Gastrocnemius medialis (tissue), 4 donors: ENCODE measurements at regions not wholly inside any gene's neighbourhood (a gene's known extent, or its start where the extent isn't known, plus 50 kb on each side); places are given as distances from the start of the nearest gene placed in this dataset.
"Not testable (repeated sequence)": the region's sequence is repeated elsewhere in the genome, so short reads cannot be mapped to it uniquely, and the experiment has no call there.

Source experiments
- ATAC-seq, 2 donors: fragments of 150-250 bp; one replicate each; pipeline ENCODE4 v1.9.1; 2016
- DNase-seq, 2 donors: peaks; one replicate each; pipeline ENCODE4 v3.0.0-alpha.2; 2019
- H3K27ac ChIP-seq, 4 donors: fragments of 200-600 bp; sonication (generic); 1 replicate in 1 of 4; 2 replicates in 3 of 4; pipeline ENCODE4 v1.5.1; 2016 to 2018; ENCODE audit warnings: mild to moderate bottlenecking in 2 of 4, moderate library complexity in 1 of 4
- H3K27me3 ChIP-seq, 3 donors: fragments of 200-600 bp; sonication (generic) in 2 of 3; 1 replicate in 1 of 3; 2 replicates in 2 of 3; pipeline versions ENCODE4 v1.5.1 to v1.6.0; 2016 to 2019; ENCODE audit warnings: mild to moderate bottlenecking in 1 of 3, moderate library complexity in 1 of 3
- H3K36me3 ChIP-seq, 2 donors: fragments of 200-600 bp; sonication (generic) in 1 of 2; one replicate each; pipeline ENCODE4 v1.5.1; 2017 to 2018
- H3K4me1 ChIP-seq, 2 donors: fragments of 200-600 bp; sonication (generic) in 1 of 2; one replicate each; pipeline ENCODE4 v1.5.1; 2016 to 2017; ENCODE audit warnings: mild to moderate bottlenecking in 2 of 2
- H3K4me3 ChIP-seq, 4 donors: fragments of 200-600 bp; sonication (generic) in 3 of 4; 1 replicate in 1 of 4; 2 replicates in 3 of 4; pipeline ENCODE4 v1.5.1; 2016 to 2019; ENCODE audit warnings: mild to moderate bottlenecking in 2 of 4
- H3K9me3 ChIP-seq, 3 donors: fragments of 200-600 bp; sonication (generic) in 2 of 3; 1 replicate in 1 of 3; 2 replicates in 2 of 3; pipeline ENCODE4 v1.5.1; 2016 to 2019
- CTCF ChIP-seq, 5 experiments: fragments of 450-650 bp in 3 of 5; fragments of 200-600 bp in 2 of 5; sonication (generic) in 2 of 5; IDR thresholded peaks in 4 of 5; conservative IDR thresholded peaks in 1 of 5; 1 replicate in 4 of 5; 2 replicates in 1 of 5; pipeline ENCODE4 v1.5.1; 2016 to 2019; ENCODE audit warnings: antibody characterized with exemption in 5 of 5, mild to moderate bottlenecking in 3 of 5, moderate library complexity in 3 of 5
- POLR2A ChIP-seq, 2 donors: fragments of 450-650 bp; IDR thresholded peaks; one replicate each; pipeline ENCODE4 v1.6.1; 2017; ENCODE audit warnings: antibody characterized with exemption in 2 of 2, mild to moderate bottlenecking in 2 of 2, moderate library complexity in 2 of 2
- in situ Hi-C, 4 donors: fragments of 200-750 bp; cut with MboI; loops; one replicate each; pipeline versions ENCODE4 v1.15.0 to v1.8.0; 2017; ENCODE audit warnings: low sequenced_read_pairs in 4 of 4
- intact Hi-C: fragments of 100-400 bp; cut with DNase I; formaldehyde crosslinking; loops from one replicate; pipeline ENCODE4 v1.15.1; 2023; ENCODE audit warnings: low total_unique reads

- TF ChIP-seq CTCF (IDR thresholded peaks at IDR 0.05 in 4 of 5, conservative IDR thresholded peaks at IDR 0.05 in 1 of 5) (no peak), POLR2A (IDR thresholded peaks at IDR 0.05) (no peak)
- ATAC-seq, result no peak
- intact Hi-C loops (no loop called here), in situ Hi-C loops (no loop called here)
- Histone ChIP-seq H3K4me1 (no peaks in the 10 kb centered on the region), H3K27me3 (no peaks in the 10 kb centered on the region), H3K9me3 (no peaks in the 10 kb centered on the region), H3K27ac (no peak overlapping the region), H3K4me3 (no peak overlapping the region), H3K36me3 (no peaks in the 10 kb centered on the region)
- DNase-seq, result no peak
These were observed 270.0 kb downstream of the AGTPBP1 start for GRCh38 chr9:85471791-85472190.

GRCh38 chr9:85469041-85469440, 272.7 kb downstream of the AGTPBP1 start:
- ATAC-seq (no peak), DNase-seq (no peak)
- no peaks in the 10 kb centered on the region for H3K4me1 ChIP-seq
- no peak overlapping the region for H3K27ac ChIP-seq
- H3K27me3 ChIP-seq, result no peaks in the 10 kb centered on the region
- no peaks in the 10 kb centered on the region for H3K9me3 ChIP-seq
- H3K4me3 ChIP-seq, result no peak overlapping the region
- in situ Hi-C loops, result no loop called here
- no peak for TF ChIP-seq POLR2A (IDR thresholded peaks at IDR 0.05)
- no peak for TF ChIP-seq CTCF (IDR thresholded peaks at IDR 0.05 in 4 of 5, conservative IDR thresholded peaks at IDR 0.05 in 1 of 5)
- intact Hi-C loops, result no loop called here
- H3K36me3 ChIP-seq, result no peaks in the 10 kb centered on the region

- in situ Hi-C loops, result no loop called here
- H3K27ac ChIP-seq, result no peak overlapping the region
- DNase-seq (no peak), ATAC-seq (no peak)
- no peaks in the 10 kb centered on the region for H3K4me1 ChIP-seq
- H3K9me3 ChIP-seq, result no peaks in the 10 kb centered on the region
- no peaks in the 10 kb centered on the region for H3K27me3 ChIP-seq
- H3K4me3 ChIP-seq, result no peak overlapping the region
- intact Hi-C loops, result no loop called here
- H3K36me3 ChIP-seq, result no peaks in the 10 kb centered on the region
- TF ChIP-seq POLR2A (IDR thresholded peaks at IDR 0.05) (no peak), CTCF (IDR thresholded peaks at IDR 0.05 in 4 of 5, conservative IDR thresholded peaks at IDR 0.05 in 1 of 5) (no peak)
These were observed 274.9 kb downstream of the AGTPBP1 start for GRCh38 chr9:85466834-85467233.

GRCh38 chr9:85458114-85458864, 283.5 kb downstream of the AGTPBP1 start:
- in situ Hi-C loops, intact Hi-C loops, H3K36me3 ChIP-seq, H3K9me3 ChIP-seq, DNase-seq, H3K27me3 ChIP-seq, H3K27ac ChIP-seq, H3K4me1 ChIP-seq, H3K4me3 ChIP-seq, ATAC-seq: not testable (repeated sequence)

GRCh38 chr9:85453850-85454249, 287.9 kb downstream of the AGTPBP1 start:
- no peaks in the 10 kb centered on the region for H3K36me3 ChIP-seq
- intact Hi-C loops (no loop called here), in situ Hi-C loops (no loop called here)
- peak overlapping the region in 1 of 4 donors; percentile 47 for H3K27ac ChIP-seq
- TF ChIP-seq CTCF (IDR thresholded peaks at IDR 0.05 in 4 of 5, conservative IDR thresholded peaks at IDR 0.05 in 1 of 5), result no peak
- no peak for TF ChIP-seq POLR2A (IDR thresholded peaks at IDR 0.05)
- no peak overlapping the region for H3K4me3 ChIP-seq
- no peaks in the 10 kb centered on the region for H3K4me1 ChIP-seq
- ATAC-seq, result peak; percentile 56 to 90
- no peak for DNase-seq
- no peaks in the 10 kb centered on the region for H3K27me3 ChIP-seq
- no peaks in the 10 kb centered on the region for H3K9me3 ChIP-seq
